ENCODE measurements at regions not wholly inside any gene's neighbourhood (a gene's known extent, or its start where the extent isn't known, plus 50 kb on each side); places are given as distances from the start of the nearest gene placed in this dataset.
A peak's percentile ranks its signal among the peaks of the same experiment; 100 is the strongest.

DNA sequence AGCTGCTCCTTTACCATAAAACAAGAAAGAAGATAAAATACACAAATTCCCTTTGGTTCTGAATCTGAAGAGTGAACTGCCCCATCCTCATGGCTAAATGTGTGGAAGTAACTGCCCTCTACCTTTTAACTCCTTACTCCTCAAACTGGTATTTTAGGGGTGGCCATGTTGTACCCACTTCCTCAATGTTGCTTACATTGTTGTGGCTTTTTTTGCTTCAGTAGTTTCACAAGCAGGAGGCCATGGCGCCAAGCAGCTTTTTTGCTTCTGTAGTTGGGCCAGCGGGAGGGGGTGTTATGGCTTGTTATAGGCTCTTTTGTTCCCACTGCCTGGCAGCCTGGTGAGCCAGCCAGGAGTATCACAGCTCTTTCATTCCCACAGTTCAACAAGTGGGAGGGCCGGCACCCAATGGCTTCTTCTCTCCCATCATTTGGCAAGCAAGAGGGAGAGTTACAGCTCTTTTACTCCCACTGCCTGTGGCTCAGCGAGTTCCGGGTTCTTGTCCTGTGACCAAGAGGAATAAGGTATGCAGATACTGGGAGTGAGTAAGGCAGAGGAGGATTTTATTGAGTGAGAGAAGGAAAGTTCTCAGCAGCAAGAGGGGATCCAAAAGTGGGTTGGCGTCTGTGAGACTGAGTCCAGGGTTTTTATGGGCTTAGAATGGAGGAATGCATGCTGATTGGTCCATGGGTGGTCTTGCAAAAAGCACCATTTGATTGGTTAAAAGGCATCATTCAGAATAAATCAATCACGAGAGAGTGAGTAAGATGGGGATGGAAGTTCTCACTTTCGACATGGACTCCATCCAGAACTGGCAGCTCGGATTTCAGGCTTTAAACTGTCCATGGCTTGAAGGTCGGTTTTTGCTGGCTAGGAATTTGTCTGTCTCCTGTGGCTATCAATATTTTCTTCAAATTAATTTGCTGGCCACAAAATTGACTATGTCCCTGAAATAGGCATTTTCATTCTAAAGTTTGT lies 429.6 kb downstream of the HLX start:
- no peak overlapping the region for H3K4me3 ChIP-seq (ENCODE audit: low read length)
- TF ChIP-seq, protein P1, sequence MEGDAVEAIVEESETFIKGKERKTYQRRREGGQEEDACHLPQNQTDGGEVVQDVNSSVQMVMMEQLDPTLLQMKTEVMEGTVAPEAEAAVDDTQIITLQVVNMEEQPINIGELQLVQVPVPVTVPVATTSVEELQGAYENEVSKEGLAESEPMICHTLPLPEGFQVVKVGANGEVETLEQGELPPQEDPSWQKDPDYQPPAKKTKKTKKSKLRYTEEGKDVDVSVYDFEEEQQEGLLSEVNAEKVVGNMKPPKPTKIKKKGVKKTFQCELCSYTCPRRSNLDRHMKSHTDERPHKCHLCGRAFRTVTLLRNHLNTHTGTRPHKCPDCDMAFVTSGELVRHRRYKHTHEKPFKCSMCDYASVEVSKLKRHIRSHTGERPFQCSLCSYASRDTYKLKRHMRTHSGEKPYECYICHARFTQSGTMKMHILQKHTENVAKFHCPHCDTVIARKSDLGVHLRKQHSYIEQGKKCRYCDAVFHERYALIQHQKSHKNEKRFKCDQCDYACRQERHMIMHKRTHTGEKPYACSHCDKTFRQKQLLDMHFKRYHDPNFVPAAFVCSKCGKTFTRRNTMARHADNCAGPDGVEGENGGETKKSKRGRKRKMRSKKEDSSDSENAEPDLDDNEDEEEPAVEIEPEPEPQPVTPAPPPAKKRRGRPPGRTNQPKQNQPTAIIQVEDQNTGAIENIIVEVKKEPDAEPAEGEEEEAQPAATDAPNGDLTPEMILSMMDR (conservative IDR thresholded peaks at IDR 0.05; ENCODE audit: low read length): no peak
- peak; percentile 19 for DNase-seq (ENCODE audit: low read depth)

DNA sequence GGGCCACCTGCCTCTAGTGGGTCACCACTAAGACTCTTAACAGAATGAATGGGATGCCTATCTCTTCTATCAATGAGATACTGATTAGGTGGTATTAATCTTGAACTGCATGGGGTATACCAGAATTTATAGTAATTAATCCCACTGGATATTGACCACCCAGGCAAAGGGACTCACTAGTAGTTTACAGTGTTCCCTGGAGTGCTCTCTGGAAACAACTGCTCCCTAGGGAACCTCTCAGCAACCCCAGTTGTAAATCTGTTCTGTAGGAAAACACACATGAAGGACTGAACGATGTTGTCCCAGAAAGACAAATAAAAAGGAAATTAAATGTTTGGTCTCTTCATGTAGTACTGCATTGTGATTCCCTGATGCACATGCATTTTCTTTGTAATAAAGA lies 430.5 kb downstream of the HLX start:
- TF ChIP-seq, protein P1 (conservative IDR thresholded peaks at IDR 0.05; ENCODE audit: low read length): no peak
- DNase-seq (ENCODE audit: low read depth): no peak
- no peak overlapping the region for H3K4me3 ChIP-seq (ENCODE audit: low read length)

DNA sequence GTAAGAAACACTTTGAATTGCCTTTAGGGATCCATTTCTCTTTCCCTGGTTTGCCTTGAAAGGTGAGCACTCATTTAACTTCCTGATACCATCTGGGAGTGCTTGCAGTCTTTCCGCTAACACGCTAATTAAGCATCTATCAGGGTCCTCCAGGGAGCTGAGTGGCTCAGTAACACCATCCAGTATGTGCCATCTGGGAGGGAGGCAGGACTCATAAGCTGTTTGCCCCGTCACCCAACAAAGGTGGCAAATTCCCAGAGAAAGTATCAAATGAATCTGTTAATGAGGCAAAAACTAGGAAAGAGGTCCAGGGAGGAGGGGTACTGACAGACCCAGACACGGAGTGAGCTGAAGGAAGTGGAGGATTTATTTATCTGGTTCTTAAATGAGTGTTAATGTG lies 430.9 kb downstream of the HLX start:
- H3K4me3 ChIP-seq (ENCODE audit: low read length): no peak overlapping the region

DNA sequence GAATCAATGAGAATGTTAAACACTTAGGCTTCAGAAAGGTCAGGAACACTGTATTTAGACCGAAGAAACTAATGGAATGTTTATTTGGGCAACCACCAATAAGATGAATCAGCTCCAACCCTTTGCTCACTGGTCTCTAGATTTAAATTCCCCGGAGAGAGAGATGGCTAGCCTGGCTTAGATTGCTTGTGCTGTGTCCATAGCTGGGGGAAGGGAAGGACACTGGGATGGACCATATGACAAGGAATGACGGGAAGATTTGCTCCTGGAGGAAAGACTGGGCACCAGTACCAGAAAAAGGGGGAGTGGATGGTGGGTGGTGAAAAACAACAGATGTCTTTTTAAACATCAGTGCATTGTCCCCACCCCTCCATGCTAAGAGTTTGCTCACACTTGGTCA lies 426.6 kb downstream of the DUSP10 start:
- DNase-seq (ENCODE audit: low read depth): peak; percentile 83
- no peak overlapping the region for H3K4me3 ChIP-seq (ENCODE audit: low read length)
- TF ChIP-seq, protein P1 (conservative IDR thresholded peaks at IDR 0.05; ENCODE audit: low read length): no peak

More for the DNA sequence above, 430.9 kb downstream of the HLX start:
- TF ChIP-seq, protein P1 (conservative IDR thresholded peaks at IDR 0.05; ENCODE audit: low read length): no peak
- no peak for DNase-seq (ENCODE audit: low read depth)

DNA sequence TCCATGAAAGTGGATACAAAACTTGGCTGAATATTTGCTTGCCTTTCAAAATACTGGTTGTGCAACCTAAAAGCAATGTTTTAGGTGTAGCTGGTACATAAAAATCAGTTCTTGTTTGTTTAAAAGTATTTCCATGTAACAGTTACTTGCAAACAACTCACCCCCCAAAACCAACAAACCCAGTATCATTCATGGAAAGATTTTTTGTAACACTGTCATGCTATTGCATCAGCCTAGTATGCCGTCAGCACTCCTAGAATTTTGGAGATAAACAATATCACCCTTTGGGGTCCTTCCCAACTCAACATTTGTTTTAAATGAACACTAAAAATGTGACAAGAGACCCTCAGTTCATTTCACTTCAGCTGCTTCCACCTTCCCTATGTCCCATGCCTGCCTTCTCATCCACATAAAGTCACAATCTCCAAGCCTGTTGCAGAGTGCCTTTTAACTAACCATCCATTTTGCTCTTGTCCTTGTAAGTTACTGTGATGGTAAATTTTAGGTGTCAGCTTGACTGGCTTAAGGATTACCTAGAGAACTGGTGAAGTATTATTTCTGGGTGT lies 425.3 kb downstream of the DUSP10 start:
- peak; percentile 80 for DNase-seq (ENCODE audit: low read depth)
- H3K4me3 ChIP-seq (ENCODE audit: low read length): no peak overlapping the region
- TF ChIP-seq, protein P1 (conservative IDR thresholded peaks at IDR 0.05; ENCODE audit: low read length): no peak

DNA sequence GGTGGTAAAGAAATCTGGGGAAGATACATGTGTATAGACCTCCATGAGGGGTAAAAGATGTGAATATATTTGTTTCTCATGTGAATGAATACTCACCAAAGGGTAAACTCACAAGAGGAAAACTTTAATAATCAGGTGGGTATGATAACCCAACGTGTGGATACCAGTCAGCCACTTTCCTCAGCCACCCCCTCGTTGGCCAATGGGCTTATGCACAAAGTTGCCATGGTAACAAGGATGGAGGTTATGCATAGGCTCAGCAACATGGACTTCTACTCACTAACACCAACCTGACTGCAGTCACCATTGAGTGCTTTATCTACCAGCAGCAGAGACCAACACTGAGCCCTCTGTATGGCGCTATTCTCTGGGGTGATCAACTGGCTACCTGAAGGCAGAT lies 424.4 kb downstream of the DUSP10 start:
- H3K4me3 ChIP-seq (ENCODE audit: low read length): no peak overlapping the region
- TF ChIP-seq, protein P1 (conservative IDR thresholded peaks at IDR 0.05; ENCODE audit: low read length): no peak
- DNase-seq (ENCODE audit: low read depth): no peak

DNA sequence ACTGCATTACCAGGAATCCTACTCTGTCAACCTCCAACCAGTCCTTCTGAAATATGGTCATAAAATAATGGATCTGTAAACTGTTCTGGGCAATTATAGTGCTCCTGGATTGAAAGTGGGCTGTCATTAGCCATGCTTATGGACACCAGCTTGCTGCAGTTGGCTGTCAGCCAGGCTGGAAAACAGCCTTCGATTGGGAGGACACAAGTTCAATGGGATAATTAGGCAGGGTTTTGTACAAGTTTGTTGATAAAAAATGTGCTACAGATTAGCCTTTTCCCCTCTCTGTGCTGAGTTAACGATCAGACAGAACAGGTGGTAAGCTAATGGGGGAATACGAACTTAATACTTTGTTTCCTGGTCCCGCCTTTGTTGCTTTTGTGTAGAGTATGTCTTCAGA lies 413.9 kb downstream of the DUSP10 start:
- no peak for DNase-seq (ENCODE audit: low read depth)
- H3K4me3 ChIP-seq (ENCODE audit: low read length): no peak overlapping the region
- TF ChIP-seq, protein P1 (conservative IDR thresholded peaks at IDR 0.05; ENCODE audit: low read length): no peak

All from AG10803 (cell line).